PFSK-1 (cell line): ENCODE measurements at regions not wholly inside any gene's neighbourhood (a gene's known extent, or its start where the extent isn't known, plus 50 kb on each side); places are given as distances from the start of the nearest gene placed in this dataset.

Experiments used
- FOXP2 ChIP-seq: optimal IDR thresholded peaks from 2 replicates; pipeline ENCODE3; 2011; ENCODE audit warnings: borderline replicate concordance, control low read depth, inconsistent platforms; ENCODE audit not compliant: insufficient read depth; ENCODE audit errors: extremely low read length, extremely low read depth
- POLR2AphosphoS5 ChIP-seq: IDR thresholded peaks from 2 replicates; pipeline ENCODE4 v1.6.1; 2012; ENCODE audit warnings: low read depth, mild to moderate bottlenecking, control low read depth, low read length, moderate library complexity
- REST ChIP-seq, 2 experiments: IDR thresholded peaks; 2 replicates each; pipeline versions ENCODE4 v1.6.1 to v1.8.0; 2011 to 2012; ENCODE audit warnings: low read depth in 2 of 2, low read length in 2 of 2, control low read depth in 1 of 2, inconsistent platforms in 1 of 2, mild to moderate bottlenecking in 1 of 2, moderate library complexity in 1 of 2; ENCODE audit not compliant: insufficient read depth in 1 of 2
- SIN3A ChIP-seq: IDR thresholded peaks from 2 replicates; pipeline ENCODE4 v1.6.1; 2012; ENCODE audit warnings: mild to moderate bottlenecking, low read length, moderate library complexity, borderline replicate concordance; ENCODE audit not compliant: insufficient read depth
- TAF1 ChIP-seq: IDR thresholded peaks from 2 replicates; pipeline ENCODE4 v1.6.1; 2012; ENCODE audit warnings: low read length, control low read depth, borderline replicate concordance; ENCODE audit not compliant: insufficient read depth

GRCh38 chr11:42591841-42592240 is 720.0 kb upstream of the API5 start:
- no peak for TF ChIP-seq SIN3A
- TF ChIP-seq REST (IDR thresholded peaks at IDR 0.05; ENCODE audit: insufficient read depth in 1 of 2, low read depth in 2 of 2, low read length in 2 of 2) = no peak
- no peak for TF ChIP-seq FOXP2
- TF ChIP-seq TAF1 = no peak
- TF ChIP-seq POLR2AphosphoS5 = no peak

- TF ChIP-seq TAF1 (no peak), FOXP2 (no peak), SIN3A (no peak), POLR2AphosphoS5 (no peak), REST (IDR thresholded peaks at IDR 0.05; ENCODE audit: insufficient read depth in 1 of 2, low read depth in 2 of 2, low read length in 2 of 2) (no peak)
Observed at GRCh38 chr11:42593441-42593840, 718.4 kb upstream of the API5 start.

GRCh38 chr11:42595876-42596275 is 715.9 kb upstream of the API5 start:
- TF ChIP-seq REST (IDR thresholded peaks at IDR 0.05; ENCODE audit: insufficient read depth in 1 of 2, low read depth in 2 of 2, low read length in 2 of 2) (no peak), SIN3A (no peak), TAF1 (no peak), POLR2AphosphoS5 (no peak), FOXP2 (no peak)

GRCh38 chr11:42596576-42597145 is 715.1 kb upstream of the API5 start:
- no peak for TF ChIP-seq REST (IDR thresholded peaks at IDR 0.05; ENCODE audit: insufficient read depth in 1 of 2, low read depth in 2 of 2, low read length in 2 of 2)
- TF ChIP-seq POLR2AphosphoS5 = no peak
- no peak for TF ChIP-seq SIN3A
- no peak for TF ChIP-seq FOXP2
- TF ChIP-seq TAF1 = no peak

GRCh38 chr11:42598341-42598740 is 713.5 kb upstream of the API5 start:
- TF ChIP-seq REST (IDR thresholded peaks at IDR 0.05; ENCODE audit: insufficient read depth in 1 of 2, low read depth in 2 of 2, low read length in 2 of 2) (no peak), SIN3A (no peak), FOXP2 (no peak)
